Endodermal cell (in vitro differentiated cells): ENCODE measurements at regions not wholly inside any gene's neighbourhood (a gene's known extent, or its start where the extent isn't known, plus 50 kb on each side); places are given as distances from the start of the nearest gene placed in this dataset.
A peak's percentile ranks its signal among the peaks of the same experiment; 100 is the strongest.

Experiments used
- DNase-seq: peaks from one replicate; pipeline ENCODE4 v3.0.0-alpha.2; 2017
- H3K27ac ChIP-seq: 2 replicates; pipeline ENCODE4 v1.5.1; 2013; ENCODE audit warnings: mild to moderate bottlenecking, low read depth, low read length, moderate library complexity
- H3K27me3 ChIP-seq: 2 replicates; pipeline ENCODE4 v1.6.1; 2013; ENCODE audit warnings: mild to moderate bottlenecking, low read length, moderate library complexity; ENCODE audit not compliant: insufficient read depth, control insufficient read depth, poor library complexity, severe bottlenecking
- H3K36me3 ChIP-seq: 2 replicates; pipeline ENCODE4 v1.7.0; 2013; ENCODE audit warnings: mild to moderate bottlenecking, low read length, moderate library complexity; ENCODE audit not compliant: control insufficient read depth, insufficient read depth
- H3K4me1 ChIP-seq: one replicate; pipeline ENCODE4 v1.7.0; 2013; ENCODE audit warnings: low read length; ENCODE audit not compliant: control insufficient read depth, insufficient read depth
- H3K4me3 ChIP-seq: 2 replicates; pipeline ENCODE4 v1.5.1; 2013; ENCODE audit warnings: mild to moderate bottlenecking, low read length, moderate library complexity
- H3K9ac ChIP-seq: 2 replicates; pipeline ENCODE4 v1.6.1; 2013; ENCODE audit warnings: mild to moderate bottlenecking, low read length, moderate library complexity; ENCODE audit not compliant: poor library complexity, severe bottlenecking; ENCODE audit errors: extremely low read depth
- H3K9me3 ChIP-seq: 2 replicates; pipeline ENCODE4 v1.6.1; 2013; ENCODE audit warnings: mild to moderate bottlenecking, low read length, moderate library complexity; ENCODE audit not compliant: control insufficient read depth
- H3K27ac Mint-ChIP-seq: 2 replicates; pipeline ENCODE4 v1.8.0; 2020; ENCODE audit warnings: mixed read lengths
- H3K27me3 Mint-ChIP-seq: 2 replicates; pipeline ENCODE4 v1.8.0; 2021; ENCODE audit warnings: mild to moderate bottlenecking, mixed read lengths; ENCODE audit not compliant: insufficient read depth
- H3K36me3 Mint-ChIP-seq: 2 replicates; pipeline ENCODE4 v1.8.0; 2020; ENCODE audit warnings: low read depth, mixed read lengths
- H3K4me1 Mint-ChIP-seq: 2 replicates; pipeline ENCODE4 v1.8.0; 2020; ENCODE audit warnings: mixed read lengths
- H3K4me3 Mint-ChIP-seq: 2 replicates; pipeline ENCODE4 v1.8.0; 2020; ENCODE audit warnings: mild to moderate bottlenecking, moderate library complexity, mixed read lengths
- H3K9me3 Mint-ChIP-seq: 2 replicates; pipeline ENCODE4 v1.8.0; 2020; ENCODE audit warnings: mild to moderate bottlenecking, mixed read lengths
- WGBS, 2 experiments: methylation state at CpG; one replicate each; pipeline versions ENCODE4 v1.1.5 to v1.1.7; 2013; ENCODE audit warnings: missing lambda C conversion rate in 2 of 2, mixed read lengths in 1 of 2; ENCODE audit not compliant: insufficient coverage in 1 of 2, insufficient read length in 1 of 2; 5-methylcytosine and 5-hydroxymethylcytosine counted together
- TF ChIP-seq, protein P1 (sequence below): fragments of 200-600 bp; sonication (generic); conservative IDR thresholded peaks from 2 replicates; pipeline ENCODE4 v1.5.0; 2021; ENCODE audit warnings: antibody characterized with exemption, mild to moderate bottlenecking

DNA sequence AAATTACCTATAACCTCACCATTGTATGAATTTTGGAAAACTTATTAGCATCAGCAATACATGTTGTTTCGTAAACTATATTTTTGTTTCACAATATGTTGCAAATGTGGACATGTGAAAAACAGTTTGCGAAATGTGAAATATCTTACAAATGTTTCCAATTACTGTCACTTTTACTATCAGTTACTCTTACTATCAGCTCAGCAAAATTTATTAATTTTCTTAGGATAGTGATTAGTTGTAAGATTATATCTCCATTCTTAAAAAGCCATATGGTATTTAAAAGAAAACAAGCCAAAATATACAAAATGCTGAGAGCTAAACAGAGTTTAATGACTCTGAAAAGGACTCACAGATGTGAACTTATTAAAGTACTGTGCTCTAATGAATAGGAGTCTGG lies 111.9 kb upstream of the LPAR1 start:
- H3K27ac Mint-ChIP-seq, result no peak overlapping the region
- no peaks in the 10 kb centered on the region for H3K36me3 ChIP-seq
- no peak overlapping the region for H3K4me3 Mint-ChIP-seq
- no CpG with 5 or more reads among the region's 2 CpGs for WGBS, 2 experiments
- no peaks in the 10 kb centered on the region for H3K9me3 ChIP-seq
- H3K4me1 ChIP-seq, result no peaks in the 10 kb centered on the region
- H3K9ac ChIP-seq, result no peak overlapping the region
- peaks cover 9% of the 10 kb centered on the region for H3K27me3 Mint-ChIP-seq
- H3K27ac ChIP-seq, result no peak overlapping the region
- TF ChIP-seq, protein P1, sequence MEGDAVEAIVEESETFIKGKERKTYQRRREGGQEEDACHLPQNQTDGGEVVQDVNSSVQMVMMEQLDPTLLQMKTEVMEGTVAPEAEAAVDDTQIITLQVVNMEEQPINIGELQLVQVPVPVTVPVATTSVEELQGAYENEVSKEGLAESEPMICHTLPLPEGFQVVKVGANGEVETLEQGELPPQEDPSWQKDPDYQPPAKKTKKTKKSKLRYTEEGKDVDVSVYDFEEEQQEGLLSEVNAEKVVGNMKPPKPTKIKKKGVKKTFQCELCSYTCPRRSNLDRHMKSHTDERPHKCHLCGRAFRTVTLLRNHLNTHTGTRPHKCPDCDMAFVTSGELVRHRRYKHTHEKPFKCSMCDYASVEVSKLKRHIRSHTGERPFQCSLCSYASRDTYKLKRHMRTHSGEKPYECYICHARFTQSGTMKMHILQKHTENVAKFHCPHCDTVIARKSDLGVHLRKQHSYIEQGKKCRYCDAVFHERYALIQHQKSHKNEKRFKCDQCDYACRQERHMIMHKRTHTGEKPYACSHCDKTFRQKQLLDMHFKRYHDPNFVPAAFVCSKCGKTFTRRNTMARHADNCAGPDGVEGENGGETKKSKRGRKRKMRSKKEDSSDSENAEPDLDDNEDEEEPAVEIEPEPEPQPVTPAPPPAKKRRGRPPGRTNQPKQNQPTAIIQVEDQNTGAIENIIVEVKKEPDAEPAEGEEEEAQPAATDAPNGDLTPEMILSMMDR, result no peak
- no peaks in the 10 kb centered on the region for H3K9me3 Mint-ChIP-seq
- H3K4me1 Mint-ChIP-seq, result peaks cover 5% of the 10 kb centered on the region
- no peak overlapping the region for H3K4me3 ChIP-seq
- H3K27me3 ChIP-seq, result peaks cover 4% of the 10 kb centered on the region
- DNase-seq, result no peak
- no peaks in the 10 kb centered on the region for H3K36me3 Mint-ChIP-seq

DNA sequence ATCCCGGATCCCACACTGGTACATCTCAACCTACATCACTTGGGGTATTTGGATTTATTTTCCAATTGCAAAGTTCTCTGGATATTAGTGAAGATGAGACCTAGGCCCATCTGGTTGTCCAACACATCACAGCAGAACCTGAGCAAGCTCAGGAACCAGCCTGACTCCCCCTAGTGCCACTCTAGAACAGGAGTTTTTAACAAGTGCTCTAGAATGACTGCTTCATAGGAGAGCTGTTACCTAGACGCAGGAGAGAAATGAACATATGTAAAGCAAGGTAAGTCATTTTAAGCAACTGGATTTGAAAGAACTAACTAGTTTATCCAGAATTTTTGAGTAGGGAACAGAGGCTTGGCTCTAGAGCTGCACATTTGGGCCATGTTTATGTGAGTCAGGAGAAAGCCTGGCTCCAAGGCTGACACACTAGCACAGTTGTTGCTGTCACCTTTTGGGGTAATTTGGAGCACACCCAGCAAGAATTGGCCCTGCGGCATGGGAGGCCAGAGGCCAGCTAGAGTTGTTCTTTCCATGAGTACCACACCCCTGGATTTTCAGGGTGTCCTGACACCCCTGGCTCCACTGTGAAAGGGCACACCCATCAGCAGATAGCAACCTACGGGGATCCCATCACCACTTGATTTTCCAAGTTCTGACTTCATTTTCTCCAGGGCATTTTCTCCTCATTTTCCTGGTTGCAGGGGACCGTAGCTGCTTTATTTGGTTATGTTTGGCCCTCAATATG lies 110.9 kb upstream of the LPAR1 start:
- 90 to 96% methylated on average over 3 to 5 of the region's 5 CpGs for WGBS, 2 experiments
- Mint-ChIP-seq H3K36me3 (no peaks in the 10 kb centered on the region), H3K27ac (no peak overlapping the region), H3K27me3 (peaks cover 2% of the 10 kb centered on the region), H3K4me3 (no peak overlapping the region), H3K9me3 (no peaks in the 10 kb centered on the region), H3K4me1 (peaks cover 5% of the 10 kb centered on the region)
- Histone ChIP-seq H3K27me3 (no peaks in the 10 kb centered on the region), H3K4me1 (no peaks in the 10 kb centered on the region), H3K9me3 (no peaks in the 10 kb centered on the region), H3K9ac (no peak overlapping the region), H3K36me3 (no peaks in the 10 kb centered on the region), H3K4me3 (no peak overlapping the region), H3K27ac (no peak overlapping the region)
- DNase-seq, result no peak
- TF ChIP-seq, protein P1, result peak; percentile 32

DNA sequence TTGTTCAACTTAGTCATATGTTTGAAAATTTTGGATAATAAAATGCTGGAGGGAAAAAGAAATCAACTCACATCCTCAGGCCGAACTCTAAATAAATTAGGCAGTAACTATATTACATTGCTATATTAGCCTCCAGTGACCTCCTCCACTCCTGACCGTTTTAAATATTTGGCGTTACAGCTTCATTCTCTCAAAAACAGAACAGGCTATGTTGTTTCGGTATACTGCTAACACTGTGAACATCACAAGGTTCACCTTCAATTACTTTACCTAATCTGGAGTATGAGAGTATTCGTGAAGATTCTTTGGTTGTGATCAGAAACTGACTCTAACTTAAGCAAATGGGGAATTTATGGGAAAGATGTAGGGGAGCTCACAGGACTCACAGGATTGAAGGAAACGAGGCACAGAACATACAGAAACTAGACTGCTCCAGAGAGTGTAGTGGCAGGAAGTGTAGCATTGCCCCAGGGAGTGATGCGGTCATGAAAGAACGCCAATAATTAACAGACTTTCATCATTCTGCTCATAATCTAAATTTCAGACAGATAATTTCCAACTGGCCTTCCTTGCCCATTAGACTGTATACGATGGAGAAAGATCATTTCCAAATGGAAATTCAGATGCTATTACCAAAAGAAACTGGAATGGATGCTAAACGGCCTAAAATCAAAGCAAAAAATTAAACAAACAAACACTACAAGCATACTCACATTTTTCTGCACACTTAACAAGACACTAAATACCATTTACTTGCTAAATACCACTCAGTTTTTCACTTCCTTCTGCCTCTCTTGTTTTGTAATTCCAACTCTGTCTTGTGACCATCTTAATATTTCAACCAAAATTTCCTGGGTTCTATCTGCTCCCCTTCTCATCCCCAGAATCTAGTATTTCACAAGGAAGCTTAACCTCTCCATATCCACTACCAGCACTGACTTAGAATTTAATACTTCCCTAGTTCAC lies 110.1 kb upstream of the LPAR1 start:
- H3K4me1 ChIP-seq, result no peaks in the 10 kb centered on the region
- H3K9me3 ChIP-seq, result no peaks in the 10 kb centered on the region
- H3K27me3 ChIP-seq, result no peaks in the 10 kb centered on the region
- WGBS, 2 experiments, result 89 to 94% methylated on average over 8 to 10 of the region's 10 CpGs
- H3K27ac ChIP-seq, result no peak overlapping the region
- no peaks in the 10 kb centered on the region for H3K9me3 Mint-ChIP-seq
- peaks cover 2% of the 10 kb centered on the region for H3K27me3 Mint-ChIP-seq
- TF ChIP-seq, protein P1, result no peak
- DNase-seq, result no peak
- H3K4me3 Mint-ChIP-seq, result no peak overlapping the region
- H3K27ac Mint-ChIP-seq, result no peak overlapping the region
- H3K36me3 Mint-ChIP-seq, result no peaks in the 10 kb centered on the region
- peaks cover 3% of the 10 kb centered on the region for H3K4me1 Mint-ChIP-seq
- H3K4me3 ChIP-seq, result no peak overlapping the region
- no peaks in the 10 kb centered on the region for H3K36me3 ChIP-seq
- no peak overlapping the region for H3K9ac ChIP-seq
